Endothelial cell of umbilical vein (primary cell): ENCODE measurements at regions not wholly inside any gene's neighbourhood (a gene's known extent, or its start where the extent isn't known, plus 50 kb on each side); places are given as distances from the start of the nearest gene placed in this dataset.

Experiments used
- CTCF ChIP-seq, 2 donors: IDR thresholded peaks; 1 replicate in 1 of 2; 2 replicates in 1 of 2; pipeline ENCODE4 v1.5.1; 2011; ENCODE audit warnings: low read length in 2 of 2, mild to moderate bottlenecking in 2 of 2, moderate library complexity in 2 of 2, control low read depth in 1 of 2, inconsistent platforms in 1 of 2, low read depth in 1 of 2; ENCODE audit not compliant: insufficient read depth in 1 of 2; ENCODE audit errors: extremely low read depth in 1 of 2
- EZH2 ChIP-seq: IDR thresholded peaks from 2 replicates; pipeline ENCODE4 v1.6.1; 2012; ENCODE audit warnings: borderline replicate concordance, low read depth, mild to moderate bottlenecking, moderate library complexity, low read length, inconsistent platforms; ENCODE audit not compliant: severe bottlenecking
- POLR2A ChIP-seq: IDR thresholded peaks from 2 replicates; pipeline ENCODE4 v1.6.1; 2012; ENCODE audit warnings: low read depth, mild to moderate bottlenecking, control low read depth, low read length

GRCh38 chr1:230487773-230488428 lies 61.8 kb upstream of the PGBD5 start:
- no peak for TF ChIP-seq EZH2
- no peak for TF ChIP-seq POLR2A
- TF ChIP-seq CTCF (IDR thresholded peaks at IDR 0.05; ENCODE audit: extremely low read depth in 1 of 2, insufficient read depth in 1 of 2, low read depth in 1 of 2, low read length in 2 of 2) = no peak
